OCI-LY7 (cell line): ENCODE measurements at regions not wholly inside any gene's neighbourhood (a gene's known extent, or its start where the extent isn't known, plus 50 kb on each side); places are given as distances from the start of the nearest gene placed in this dataset.

Source experiments
- EZH2phosphoT487 ChIP-seq: fragments of 200-600 bp; sonication (generic); IDR thresholded peaks from 2 replicates; pipeline ENCODE4 v1.6.1; 2018; ENCODE audit warnings: low read depth, borderline replicate concordance, mild to moderate bottlenecking, mixed run types, antibody characterized with exemption, low read length, moderate library complexity, mixed read lengths
- TF ChIP-seq, protein P1 (sequence below): fragments of 200-600 bp; sonication (generic); conservative IDR thresholded peaks from 2 replicates; pipeline ENCODE4 v1.5.1; 2014; ENCODE audit warnings: mild to moderate bottlenecking, antibody characterized with exemption, low read length, moderate library complexity, mixed read lengths

DNA sequence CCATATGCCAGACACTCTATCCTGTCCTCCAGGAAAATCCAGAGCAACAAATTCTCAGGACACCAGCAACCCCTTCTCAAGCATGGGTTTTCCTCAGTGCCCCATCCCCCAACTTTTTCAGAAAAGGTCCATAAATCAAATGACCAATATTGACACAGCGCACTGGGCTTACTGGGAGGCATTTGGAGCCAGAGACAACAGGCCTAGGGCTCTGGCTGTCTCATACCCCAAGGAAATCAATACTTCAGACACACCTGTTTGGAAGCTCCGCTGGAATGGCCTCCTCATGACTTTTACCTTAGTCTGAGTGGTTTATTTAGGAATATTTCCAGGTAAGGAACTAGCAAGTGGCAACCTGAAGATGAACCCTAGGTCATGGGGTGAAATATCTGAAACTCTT, 66.9 kb upstream of the TNR start:
- no peak for TF ChIP-seq EZH2phosphoT487
- TF ChIP-seq, protein P1, sequence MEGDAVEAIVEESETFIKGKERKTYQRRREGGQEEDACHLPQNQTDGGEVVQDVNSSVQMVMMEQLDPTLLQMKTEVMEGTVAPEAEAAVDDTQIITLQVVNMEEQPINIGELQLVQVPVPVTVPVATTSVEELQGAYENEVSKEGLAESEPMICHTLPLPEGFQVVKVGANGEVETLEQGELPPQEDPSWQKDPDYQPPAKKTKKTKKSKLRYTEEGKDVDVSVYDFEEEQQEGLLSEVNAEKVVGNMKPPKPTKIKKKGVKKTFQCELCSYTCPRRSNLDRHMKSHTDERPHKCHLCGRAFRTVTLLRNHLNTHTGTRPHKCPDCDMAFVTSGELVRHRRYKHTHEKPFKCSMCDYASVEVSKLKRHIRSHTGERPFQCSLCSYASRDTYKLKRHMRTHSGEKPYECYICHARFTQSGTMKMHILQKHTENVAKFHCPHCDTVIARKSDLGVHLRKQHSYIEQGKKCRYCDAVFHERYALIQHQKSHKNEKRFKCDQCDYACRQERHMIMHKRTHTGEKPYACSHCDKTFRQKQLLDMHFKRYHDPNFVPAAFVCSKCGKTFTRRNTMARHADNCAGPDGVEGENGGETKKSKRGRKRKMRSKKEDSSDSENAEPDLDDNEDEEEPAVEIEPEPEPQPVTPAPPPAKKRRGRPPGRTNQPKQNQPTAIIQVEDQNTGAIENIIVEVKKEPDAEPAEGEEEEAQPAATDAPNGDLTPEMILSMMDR: no peak
